SKM-1 treated with dmso at 0.1 percent for 144 hours (cell line): ENCODE measurements at regions not wholly inside any gene's neighbourhood (a gene's known extent, or its start where the extent isn't known, plus 50 kb on each side); places are given as distances from the start of the nearest gene placed in this dataset.

Experiments
- DNase-seq: peaks from one replicate; lab custom pipeline; 2025; ENCODE audit not compliant: unreplicated experiment; lab: John Stamatoyannopoulos, UW

DNA sequence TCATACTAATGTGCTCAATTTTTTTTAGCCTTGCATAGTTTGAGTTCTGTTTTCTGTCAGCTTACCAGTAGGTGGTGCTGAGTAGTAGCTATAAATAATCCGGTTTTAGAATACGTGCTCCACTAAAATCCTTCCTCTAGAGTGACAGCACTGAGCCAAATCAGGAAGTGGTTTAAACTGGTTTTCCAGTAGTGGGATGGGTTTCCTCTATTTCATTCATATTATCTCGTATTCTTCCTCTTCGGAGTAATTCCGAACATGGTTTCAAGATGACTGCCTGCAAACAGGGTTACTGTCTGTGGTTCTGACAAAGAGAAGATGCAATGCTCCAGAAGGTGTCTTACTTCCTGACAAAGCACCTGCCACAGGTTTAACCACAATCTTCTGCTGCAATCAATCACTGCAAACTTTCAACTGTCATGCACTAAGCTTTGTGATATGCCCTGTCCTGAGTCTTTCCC, 496.9 kb upstream of the VRK2 start:
- DNase-seq = peak; percentile 45

DNA sequence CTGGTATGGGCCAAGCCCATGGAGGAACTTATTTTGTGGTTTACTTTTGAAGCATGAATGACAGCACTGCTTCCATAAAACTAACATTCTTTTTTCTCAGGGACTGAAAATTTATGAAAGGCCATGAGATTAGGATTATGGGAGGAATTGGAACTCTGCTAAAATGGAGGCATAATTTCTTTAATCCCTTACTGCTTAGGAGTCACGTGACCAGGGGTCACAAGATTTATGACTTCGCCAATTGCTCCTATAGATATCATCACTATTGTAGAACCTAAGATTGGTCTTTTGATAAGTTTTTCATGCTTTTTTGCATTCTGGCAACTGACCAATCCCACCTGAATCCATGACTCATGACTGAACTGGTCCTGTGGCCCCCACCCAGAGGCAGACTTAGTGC, 495.7 kb upstream of the VRK2 start:
- DNase-seq = no peak

GRCh38 chr2:57552885-57553284, 493.7 kb upstream of the VRK2 start:
- DNase-seq = no peak

DNA sequence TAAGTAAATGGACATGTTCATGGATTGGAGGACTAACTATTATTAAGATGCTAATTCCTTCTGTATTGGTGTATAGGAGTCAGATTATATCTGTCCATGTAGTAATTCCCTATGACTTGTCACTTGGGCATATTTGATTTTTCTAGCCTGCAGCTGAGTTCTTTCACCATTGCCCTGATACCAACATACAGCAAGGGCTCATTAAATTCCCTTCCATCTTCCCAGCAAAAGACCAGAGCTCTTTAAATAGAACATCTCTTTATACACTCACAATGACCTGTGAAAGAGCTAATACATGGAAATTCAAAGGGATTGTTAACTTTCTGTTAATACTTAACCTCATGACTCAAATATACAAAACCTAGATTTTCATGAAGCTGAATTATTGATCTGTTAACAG, 492.3 kb upstream of the VRK2 start:
- DNase-seq = no peak

- no peak for DNase-seq
These were observed 488.3 kb upstream of the VRK2 start for GRCh38 chr2:57558312-57558711.

DNA sequence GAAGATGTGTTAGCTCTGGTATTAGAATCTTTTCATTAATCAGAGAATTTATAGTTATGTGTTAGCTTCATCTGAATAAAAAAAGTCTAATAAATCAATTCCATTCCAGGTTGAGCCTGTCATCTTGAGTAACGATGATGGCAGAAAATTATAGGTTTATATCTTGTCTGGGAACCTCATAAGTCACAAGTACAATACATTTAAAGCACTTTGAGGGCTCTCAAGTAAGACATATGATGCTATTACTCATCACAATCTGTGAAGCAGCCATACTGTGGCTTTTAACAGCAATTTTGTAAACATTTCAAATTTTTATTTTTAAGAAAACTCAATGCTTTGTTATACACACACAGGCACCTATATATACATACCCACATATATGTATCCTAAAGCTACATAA, 484.1 kb upstream of the VRK2 start:
- no peak for DNase-seq

GRCh38 chr2:57563015-57563414, 483.6 kb upstream of the VRK2 start:
- no peak for DNase-seq

DNA sequence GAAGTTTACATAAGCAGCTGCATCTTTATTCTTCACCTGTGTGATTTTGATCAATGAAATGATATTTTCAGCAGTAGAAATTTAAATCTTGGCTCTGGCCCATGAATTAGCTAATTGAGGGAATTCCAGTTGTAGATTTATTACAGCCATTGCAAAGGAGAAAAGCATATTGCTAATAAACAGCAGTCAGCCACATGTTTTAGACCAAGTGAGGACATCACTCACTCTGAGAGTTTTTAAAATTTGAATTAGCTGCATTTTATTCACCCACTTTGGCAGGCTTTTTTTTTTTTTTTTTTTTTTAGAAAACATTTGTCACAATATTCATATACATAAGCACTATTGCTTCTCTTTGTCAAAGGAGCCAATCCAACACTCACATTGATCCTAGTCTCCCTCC, 479.4 kb upstream of the VRK2 start:
- DNase-seq = no peak

DNA sequence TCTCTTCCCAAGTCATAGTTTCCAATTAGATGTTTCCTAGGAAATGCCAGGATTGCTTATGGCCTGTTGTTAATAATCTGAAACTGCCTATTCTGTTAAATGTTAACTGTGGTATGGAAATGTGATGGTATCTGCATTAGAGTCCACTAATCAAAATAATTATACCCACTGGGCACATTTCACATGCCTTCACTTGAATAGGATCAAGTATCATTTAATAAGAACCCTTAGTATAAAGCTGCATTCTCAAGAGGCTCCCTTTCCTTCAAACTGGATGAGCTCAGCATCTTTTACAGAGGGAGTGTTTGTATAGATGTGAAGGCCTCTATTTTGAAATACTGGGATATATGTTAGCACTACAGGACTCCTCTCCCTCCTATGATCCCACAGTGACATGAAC, 477.2 kb upstream of the VRK2 start:
- no peak for DNase-seq

DNA sequence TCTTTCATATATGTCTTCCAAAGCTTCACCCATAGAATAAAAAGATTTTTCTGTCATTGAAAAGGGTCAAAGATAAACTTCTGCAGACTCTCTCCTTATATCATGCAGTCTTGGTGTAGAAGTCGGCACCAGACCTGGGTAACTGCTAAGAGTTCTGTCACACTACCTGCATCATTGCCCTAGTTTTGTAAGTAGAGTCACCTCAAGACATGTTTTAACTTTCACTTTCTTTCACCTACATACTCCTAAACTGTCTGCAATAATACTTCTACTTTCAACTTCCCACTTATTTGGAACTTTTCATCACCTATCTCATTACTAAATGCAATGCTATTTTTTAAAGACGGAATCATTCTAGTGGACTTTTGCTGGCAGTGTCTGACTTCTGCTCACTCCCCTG, 475.6 kb upstream of the VRK2 start:
- no peak for DNase-seq

DNA sequence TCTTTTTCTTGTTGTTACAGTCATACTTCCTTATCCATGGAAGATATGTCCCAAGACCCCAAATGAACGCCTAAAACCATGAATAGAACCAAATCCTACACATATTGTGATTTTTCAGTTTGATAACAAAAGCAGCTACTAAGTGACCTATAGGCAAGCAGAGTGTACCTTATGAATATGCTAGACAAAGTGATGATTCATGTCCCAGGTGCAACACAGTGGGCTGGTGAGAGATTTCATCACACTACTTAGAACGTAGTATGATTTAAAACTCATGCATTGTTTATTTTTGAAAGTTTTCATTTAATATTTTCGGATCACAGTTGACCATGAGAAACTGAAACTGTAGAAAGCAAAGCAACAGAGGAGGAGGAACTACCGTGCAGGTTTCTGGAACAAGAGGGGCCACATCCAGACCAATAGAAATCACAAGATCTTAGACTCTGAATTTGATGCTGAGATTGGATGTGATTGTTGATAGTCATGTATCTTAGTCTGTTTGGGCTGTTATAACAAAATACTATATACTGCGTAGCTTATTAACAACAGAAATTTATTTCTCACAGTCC, 470.8 kb upstream of the VRK2 start:
- DNase-seq = no peak

DNA sequence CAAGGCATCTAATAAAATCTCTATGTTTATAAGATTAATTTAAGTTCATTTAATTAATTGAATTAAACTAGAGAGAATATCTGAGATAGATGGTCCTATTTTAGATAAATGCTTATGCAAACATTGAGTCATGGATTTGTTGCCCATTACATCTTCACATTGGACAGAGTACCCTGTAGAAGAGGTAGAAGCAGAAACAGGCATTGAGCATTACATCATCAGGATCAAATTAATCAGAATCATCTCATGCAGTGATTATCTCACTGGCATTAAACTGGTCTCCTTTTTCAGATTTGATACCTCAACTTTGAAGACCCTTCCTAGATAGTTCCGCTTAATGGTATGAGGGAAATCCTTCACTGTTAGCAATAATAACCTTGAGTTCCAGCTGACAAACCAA, 469.6 kb upstream of the VRK2 start:
- DNase-seq = no peak

DNA sequence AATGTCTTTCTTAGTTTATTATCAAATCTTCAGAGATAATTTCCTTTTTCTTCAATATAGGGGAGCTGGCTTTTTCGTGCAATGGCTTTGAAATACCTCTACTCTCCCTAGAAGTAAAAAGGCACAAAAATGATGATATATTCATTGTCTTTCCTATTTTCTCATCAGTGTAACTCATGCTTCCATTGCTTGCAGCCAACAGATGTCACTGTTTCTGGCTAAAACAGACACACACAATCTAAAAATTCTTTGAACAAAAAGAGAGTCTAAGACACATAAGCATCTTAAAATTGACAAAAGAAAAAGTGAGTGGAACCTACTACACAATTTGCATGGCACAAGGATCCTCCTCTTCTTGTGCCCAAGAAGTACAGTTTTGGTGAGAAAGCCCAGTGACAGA, 448.7 kb upstream of the VRK2 start:
- no peak for DNase-seq

GRCh38 chr2:57598551-57598950, 448.1 kb upstream of the VRK2 start:
- DNase-seq = peak; percentile 27

GRCh38 chr2:57602733-57603132, 443.9 kb upstream of the VRK2 start:
- DNase-seq = peak; percentile 45

DNA sequence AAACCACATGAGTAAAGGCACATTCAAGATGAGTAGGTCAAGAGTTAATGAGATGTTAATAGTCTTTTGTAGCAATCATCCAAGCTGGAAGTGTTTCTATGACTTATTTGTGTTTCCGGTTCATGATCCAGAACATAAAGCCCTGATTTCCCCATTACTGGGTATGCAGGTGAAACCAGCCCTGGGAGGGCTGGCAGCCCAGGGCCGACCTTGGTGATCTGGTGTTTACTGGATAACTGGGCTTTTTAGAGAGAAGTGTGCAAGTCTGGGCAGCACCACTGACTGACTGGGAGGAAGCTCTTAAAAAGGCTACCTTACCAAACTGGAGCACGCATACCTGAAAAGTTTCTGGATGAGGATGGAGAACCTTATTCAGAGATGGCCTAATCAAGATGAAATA, 431.6 kb upstream of the VRK2 start:
- no peak for DNase-seq

DNA sequence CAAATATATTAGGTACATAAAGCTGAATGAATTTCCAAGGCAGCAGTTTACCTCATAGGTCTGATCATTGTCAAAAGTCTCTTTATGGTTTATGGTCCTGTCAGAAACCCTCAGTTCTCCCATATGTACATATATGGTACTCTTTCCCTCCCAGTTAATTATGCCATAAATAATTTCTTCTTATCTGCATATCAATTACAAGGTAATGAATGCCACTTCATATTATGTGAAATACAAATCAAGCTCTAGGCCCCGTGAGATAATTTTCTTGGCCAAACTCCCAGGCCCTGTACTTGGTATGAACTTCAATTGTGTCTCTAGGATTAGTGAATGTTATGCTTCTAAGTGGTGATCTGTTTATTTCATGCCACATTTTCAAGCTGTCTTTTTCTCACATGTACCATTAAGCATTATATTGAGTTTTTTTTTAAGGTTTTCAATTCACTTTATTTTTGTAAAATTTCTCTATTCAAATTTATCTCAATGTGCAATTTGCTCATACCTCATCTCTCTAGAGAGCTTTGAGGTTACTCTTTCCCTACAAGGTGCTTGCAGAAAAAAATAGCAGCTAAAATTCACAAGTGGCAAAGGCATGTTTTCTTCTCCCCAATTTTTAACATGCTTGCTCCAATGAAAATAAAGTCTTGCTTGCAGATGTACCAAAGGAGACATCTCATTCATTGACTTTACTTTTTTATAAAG, 430.6 kb upstream of the VRK2 start:
- no peak for DNase-seq

GRCh38 chr2:57617318-57617717, 429.3 kb upstream of the VRK2 start:
- no peak for DNase-seq

- no peak for DNase-seq
These were observed 425.4 kb upstream of the VRK2 start for GRCh38 chr2:57621122-57621663.

DNA sequence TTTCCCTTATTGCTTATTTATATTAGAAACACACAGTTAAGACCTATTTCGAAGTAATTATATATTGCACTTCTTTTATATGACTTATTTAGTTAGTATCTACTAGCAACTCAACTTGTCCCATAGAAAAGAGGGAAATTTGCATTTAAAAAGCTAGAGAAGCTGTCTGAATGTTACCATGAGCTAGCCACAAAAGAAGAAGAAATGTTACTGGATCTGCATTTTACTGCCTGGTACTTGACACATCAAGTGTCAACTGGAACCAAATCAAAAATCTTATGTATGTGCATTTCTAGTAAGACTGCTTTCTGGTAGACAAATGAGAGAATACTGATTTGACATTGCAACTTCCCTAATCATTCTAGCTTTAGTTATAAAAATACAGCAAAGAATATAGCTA, 424.6 kb upstream of the VRK2 start:
- no peak for DNase-seq

DNA sequence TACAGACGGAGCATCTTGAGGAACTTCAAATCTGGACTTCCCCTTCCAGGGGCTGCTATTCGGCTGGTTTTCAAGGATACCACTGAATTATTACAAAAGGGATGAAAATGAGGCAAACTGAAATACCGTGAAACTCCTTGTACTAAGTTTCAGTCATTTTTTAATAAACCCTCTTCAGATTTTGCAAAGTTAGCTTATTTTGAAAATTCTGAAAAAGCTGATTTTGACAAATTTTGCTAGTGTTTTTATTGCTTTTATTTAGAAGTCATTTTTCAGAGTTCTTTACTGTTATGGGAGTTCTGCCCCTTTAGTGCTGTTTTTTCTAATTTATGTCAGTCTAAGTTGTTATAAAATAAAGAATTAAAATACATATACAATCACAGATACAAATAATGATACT, 390.4 kb upstream of the VRK2 start:
- DNase-seq = no peak

- no peak for DNase-seq
These were observed 377.0 kb upstream of the VRK2 start for GRCh38 chr2:57669570-57669969.

DNA sequence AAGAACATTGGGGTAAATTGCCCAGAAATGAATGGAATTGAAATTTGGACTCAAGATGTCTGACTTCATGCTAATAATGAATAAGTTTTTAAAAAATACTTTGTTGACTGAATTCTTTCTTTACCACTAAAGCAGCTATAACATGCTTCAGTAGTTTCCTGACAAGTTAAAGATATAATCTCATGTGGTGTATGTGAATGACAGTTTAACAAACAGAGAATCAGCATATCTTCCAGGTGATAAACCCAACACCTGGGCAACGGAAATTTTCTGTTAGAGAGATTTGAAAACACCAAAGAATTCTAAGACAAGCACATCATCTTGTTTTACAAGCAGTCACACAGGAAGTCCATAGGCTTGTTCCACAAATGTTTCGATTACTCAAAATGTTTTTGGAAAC, 372.6 kb upstream of the VRK2 start:
- DNase-seq = no peak
